Pancreas (tissue), 10 donors: ENCODE measurements at regions not wholly inside any gene's neighbourhood (a gene's known extent, or its start where the extent isn't known, plus 50 kb on each side); places are given as distances from the start of the nearest gene placed in this dataset.

Experiments used
- ATAC-seq, 4 donors: fragments of 200-7000 bp; cut with Tn5 transposase; one replicate each; pipeline versions ENCODE4 v1.8.0 to v1.9.1; 2020; ENCODE audit warnings: mild to moderate bottlenecking in 4 of 4, moderate library complexity in 4 of 4
- DNase-seq, 6 donors: peaks; one replicate each; pipeline ENCODE4 v3.0.0-alpha.2; 2020
- FAIRE-seq: peaks from 2 replicates; lab custom pipeline; 2012; peaks lifted over from hg19 to GRCh38; lab: Jason Lieb, UNC
- H3K27ac ChIP-seq, 4 donors: fragments of 200-600 bp; sonication (generic); 1 replicate in 3 of 4; 2 replicates in 1 of 4; pipeline versions ENCODE4 v1.5.0 to v1.8.0; 2020
- H3K27me3 ChIP-seq, 4 donors: fragments of 200-600 bp; one replicate each; pipeline ENCODE4 v1.8.0; 2021
- H3K36me3 ChIP-seq, 3 donors: fragments of 200-600 bp; sonication (generic) in 1 of 3; one replicate each; pipeline versions ENCODE4 v1.5.0 to v1.8.0; 2020 to 2021
- H3K4me1 ChIP-seq, 3 donors: fragments of 200-600 bp; one replicate each; pipeline ENCODE4 v1.8.0; 2021
- H3K4me3 ChIP-seq, 4 donors: fragments of 200-600 bp; sonication (generic) in 2 of 4; one replicate each; pipeline versions ENCODE4 v1.5.0 to v1.8.0; 2020 to 2021
- H3K9me3 ChIP-seq, 4 donors: fragments of 200-600 bp; one replicate each; pipeline ENCODE4 v1.8.0; 2021
- WGBS, 2 donors: extraction: QIAGEN DNeasy Blood & Tissue Kit; methylation state at CpG; one replicate each; pipeline ENCODE4 v1.1.7; 2013; 5-methylcytosine and 5-hydroxymethylcytosine counted together
- intact Hi-C, 3 donors: fragments of 100-400 bp; cut with DNase I; formaldehyde crosslinking; loops; one replicate each; pipeline versions ENCODE4 v1.11.1 to v1.14.2; 2022
- TF ChIP-seq, protein P1 (sequence below), 4 donors: fragments of 200-600 bp; sonication (generic) in 3 of 4; IDR thresholded peaks; one replicate each; pipeline versions ENCODE4 v1.5.0 to v1.8.0; 2021; ENCODE audit warnings: antibody characterized with exemption in 4 of 4
- donor health status: healthy with polysubstance abuse.
- donor health status: DM: no; HTN: no; CAD: no; lungs with moderate emphysema.
- donor health status: DM: no; HTN: no; CAD: no.
- donor health status: control.
- donor health status: control.
- donor health status: Bipolar disorder and iron deficiency.
- donor health status: DM: yes; HTN: yes; CAD: no.
- donor health status: DM: no; HTN: no; CAD: no.
- donor health status: DM: no; HTN: no; CAD: no.
- donor health status: DM: yes; HTN: yes; CAD: no.

DNA sequence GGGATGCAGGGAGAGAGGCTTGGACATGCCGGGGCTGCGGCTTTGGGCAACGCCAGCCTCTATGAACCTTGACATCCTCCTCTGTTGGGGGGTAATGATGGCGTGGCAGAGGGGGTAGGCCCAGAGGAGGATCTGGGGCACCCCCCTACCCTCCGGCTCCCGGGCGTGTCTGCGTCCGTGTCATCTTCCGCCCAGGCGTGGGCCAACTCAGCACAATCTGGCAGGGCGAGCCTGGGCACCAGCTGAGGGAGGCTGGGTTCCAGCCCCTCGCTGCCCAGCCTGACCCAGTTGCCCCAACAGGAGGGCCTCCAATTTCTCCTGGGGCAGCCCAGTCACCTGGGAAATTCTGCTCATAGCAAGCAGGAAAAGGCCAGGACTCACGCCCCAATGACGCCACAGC, 62.9 kb upstream of the IL17B start:
- FAIRE-seq: no peak

GRCh38 chr5:149441194-149441753, 62.2 kb upstream of the IL17B start:
- intact Hi-C loops: loop anchor here (5.0 to 10.0 kb wide), 3 partner anchors 116 to 124 kb away; no protein-coding TSS in a partner anchor
- no peak for FAIRE-seq
- ATAC-seq: no peak
- no peak overlapping the region for H3K4me3 ChIP-seq
- H3K27ac ChIP-seq: no peak overlapping the region
- H3K27me3 ChIP-seq: no peaks in the 10 kb centered on the region
- H3K9me3 ChIP-seq: no peaks in the 10 kb centered on the region
- H3K36me3 ChIP-seq: no peaks in the 10 kb centered on the region
- 78 to 82% methylated on average over 14 of the region's 14 CpGs for WGBS, 2 donors
- DNase-seq: peak in 1 of 6 donors; percentile 60
- no peaks in the 10 kb centered on the region for H3K4me1 ChIP-seq
- TF ChIP-seq, protein P1, sequence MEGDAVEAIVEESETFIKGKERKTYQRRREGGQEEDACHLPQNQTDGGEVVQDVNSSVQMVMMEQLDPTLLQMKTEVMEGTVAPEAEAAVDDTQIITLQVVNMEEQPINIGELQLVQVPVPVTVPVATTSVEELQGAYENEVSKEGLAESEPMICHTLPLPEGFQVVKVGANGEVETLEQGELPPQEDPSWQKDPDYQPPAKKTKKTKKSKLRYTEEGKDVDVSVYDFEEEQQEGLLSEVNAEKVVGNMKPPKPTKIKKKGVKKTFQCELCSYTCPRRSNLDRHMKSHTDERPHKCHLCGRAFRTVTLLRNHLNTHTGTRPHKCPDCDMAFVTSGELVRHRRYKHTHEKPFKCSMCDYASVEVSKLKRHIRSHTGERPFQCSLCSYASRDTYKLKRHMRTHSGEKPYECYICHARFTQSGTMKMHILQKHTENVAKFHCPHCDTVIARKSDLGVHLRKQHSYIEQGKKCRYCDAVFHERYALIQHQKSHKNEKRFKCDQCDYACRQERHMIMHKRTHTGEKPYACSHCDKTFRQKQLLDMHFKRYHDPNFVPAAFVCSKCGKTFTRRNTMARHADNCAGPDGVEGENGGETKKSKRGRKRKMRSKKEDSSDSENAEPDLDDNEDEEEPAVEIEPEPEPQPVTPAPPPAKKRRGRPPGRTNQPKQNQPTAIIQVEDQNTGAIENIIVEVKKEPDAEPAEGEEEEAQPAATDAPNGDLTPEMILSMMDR (IDR thresholded peaks at IDR 0.05): no peak

More for the DNA sequence above, 62.9 kb upstream of the IL17B start:
- intact Hi-C loops: loop anchor here (5.0 to 10.0 kb wide), 3 partner anchors 115 to 123 kb away; no protein-coding TSS in a partner anchor
- peak in 1 of 6 donors; percentile 73 for DNase-seq
- Histone ChIP-seq H3K27ac (no peak overlapping the region), H3K27me3 (no peaks in the 10 kb centered on the region), H3K36me3 (no peaks in the 10 kb centered on the region), H3K4me1 (no peaks in the 10 kb centered on the region), H3K4me3 (no peak overlapping the region), H3K9me3 (no peaks in the 10 kb centered on the region)
- ATAC-seq: no peak
- 63 to 69% methylated on average over 15 of the region's 15 CpGs for WGBS, 2 donors
- TF ChIP-seq, protein P1 (IDR thresholded peaks at IDR 0.05): no peak

- peak in 3 of 4 donors; percentile 34 to 68 (median 48) for ATAC-seq
- Histone ChIP-seq H3K9me3 (no peaks in the 10 kb centered on the region), H3K27me3 (no peaks in the 10 kb centered on the region), H3K4me3 (no peak overlapping the region), H3K4me1 (no peaks in the 10 kb centered on the region), H3K27ac (no peak overlapping the region), H3K36me3 (no peaks in the 10 kb centered on the region)
- TF ChIP-seq, protein P1 (IDR thresholded peaks at IDR 0.05): no peak
- no peak for DNase-seq
- WGBS, 2 donors: 52 to 56% methylated on average over 8 of the region's 8 CpGs
- intact Hi-C loops: loop anchor here (5.0 to 10.0 kb wide), 4 partner anchors 117 to 125 kb away; no protein-coding TSS in a partner anchor
- FAIRE-seq: no peak
Measured at GRCh38 chr5:149439899-149440542, 60.9 kb upstream of the IL17B start.

- Histone ChIP-seq H3K36me3 (no peaks in the 10 kb centered on the region), H3K27ac (no peak overlapping the region), H3K27me3 (no peaks in the 10 kb centered on the region), H3K4me1 (no peaks in the 10 kb centered on the region), H3K9me3 (no peaks in the 10 kb centered on the region), H3K4me3 (no peak overlapping the region)
- DNase-seq: no peak
- 68 to 75% methylated on average over 1 of the region's 1 CpG for WGBS, 2 donors
- intact Hi-C loops: loop anchor here in 1 of 3 donors (10.0 kb wide), 1 partner anchor 124 kb away; no protein-coding TSS in a partner anchor
- TF ChIP-seq, protein P1 (IDR thresholded peaks at IDR 0.05): no peak
- ATAC-seq: no peak
- no peak for FAIRE-seq
Measured at GRCh38 chr5:149438711-149439132, 59.6 kb upstream of the IL17B start.

DNA sequence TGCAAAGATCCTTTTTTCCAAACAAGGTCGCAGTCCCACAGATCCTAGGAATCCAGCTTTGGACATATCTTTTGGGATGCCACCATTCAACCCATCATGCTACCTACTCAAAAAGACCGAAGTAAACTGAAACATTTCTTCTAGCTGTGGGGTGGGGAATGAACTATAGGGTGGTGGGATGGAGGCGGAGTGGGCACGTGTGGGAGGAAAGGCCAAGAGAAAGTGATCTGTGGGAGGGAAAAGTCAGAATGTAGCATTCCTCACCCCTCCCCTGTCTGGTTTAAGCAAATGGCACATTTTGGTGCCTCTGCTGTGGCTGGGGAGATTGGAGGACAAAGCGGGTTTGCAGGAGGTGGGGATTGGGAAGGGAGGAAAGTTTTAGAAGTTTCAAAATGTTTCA, 59.2 kb upstream of the IL17B start:
- WGBS, 2 donors: 85 to 90% methylated on average over 5 of the region's 5 CpGs
- H3K9me3 ChIP-seq: no peaks in the 10 kb centered on the region
- TF ChIP-seq, protein P1 (IDR thresholded peaks at IDR 0.05): no peak
- H3K4me3 ChIP-seq: no peak overlapping the region
- no peaks in the 10 kb centered on the region for H3K27me3 ChIP-seq
- FAIRE-seq (no peak), DNase-seq (no peak), ATAC-seq (no peak)
- H3K4me1 ChIP-seq: no peaks in the 10 kb centered on the region
- no peak overlapping the region for H3K27ac ChIP-seq
- no peaks in the 10 kb centered on the region for H3K36me3 ChIP-seq
- intact Hi-C loops: loop anchor here in 1 of 3 donors (10.0 kb wide), 1 partner anchor 123 kb away; no protein-coding TSS in a partner anchor
